GM23338 (cell line): ENCODE measurements at regions not wholly inside any gene's neighbourhood (a gene's known extent, or its start where the extent isn't known, plus 50 kb on each side); places are given as distances from the start of the nearest gene placed in this dataset.

Experiments used
- CREB1 ChIP-seq: fragments of 250-450 bp; sonication (Bioruptor Pico); IDR thresholded peaks from 2 replicates; pipeline ENCODE4 v1.5.0; 2020; ENCODE audit warnings: low read depth, mild to moderate bottlenecking, moderate library complexity
- EZH2 ChIP-seq: fragments of 200-600 bp; sonication (generic); IDR thresholded peaks from one replicate; pipeline ENCODE4 v1.8.0; 2017; ENCODE audit warnings: antibody characterized with exemption, mild to moderate bottlenecking, low read depth; ENCODE audit not compliant: unreplicated experiment
- POLR2AphosphoS5 ChIP-seq: IDR thresholded peaks from 2 replicates; pipeline ENCODE4 v1.6.1; 2016; ENCODE audit warnings: antibody characterized with exemption, low read depth
- STAT1 ChIP-seq: IDR thresholded peaks from one replicate; pipeline ENCODE4 v1.6.1; 2016; ENCODE audit warnings: antibody characterized with exemption; ENCODE audit not compliant: unreplicated experiment
- ZNF331 ChIP-seq: fragments of 250-450 bp; sonication (Bioruptor Pico); IDR thresholded peaks from 2 replicates; pipeline ENCODE4 v1.5.0; 2020; ENCODE audit warnings: low read depth, mild to moderate bottlenecking, moderate library complexity
- TF ChIP-seq, protein P1 (sequence below), 2 experiments: fragments of 200-600 bp in 1 of 2; sonication (generic) in 1 of 2; conservative IDR thresholded peaks; 2 replicates each; pipeline versions ENCODE4 v1.5.1 to v1.6.1; 2016 to 2017; ENCODE audit warnings: antibody characterized with exemption in 2 of 2, low read depth in 2 of 2, mild to moderate bottlenecking in 2 of 2, moderate library complexity in 1 of 2

DNA sequence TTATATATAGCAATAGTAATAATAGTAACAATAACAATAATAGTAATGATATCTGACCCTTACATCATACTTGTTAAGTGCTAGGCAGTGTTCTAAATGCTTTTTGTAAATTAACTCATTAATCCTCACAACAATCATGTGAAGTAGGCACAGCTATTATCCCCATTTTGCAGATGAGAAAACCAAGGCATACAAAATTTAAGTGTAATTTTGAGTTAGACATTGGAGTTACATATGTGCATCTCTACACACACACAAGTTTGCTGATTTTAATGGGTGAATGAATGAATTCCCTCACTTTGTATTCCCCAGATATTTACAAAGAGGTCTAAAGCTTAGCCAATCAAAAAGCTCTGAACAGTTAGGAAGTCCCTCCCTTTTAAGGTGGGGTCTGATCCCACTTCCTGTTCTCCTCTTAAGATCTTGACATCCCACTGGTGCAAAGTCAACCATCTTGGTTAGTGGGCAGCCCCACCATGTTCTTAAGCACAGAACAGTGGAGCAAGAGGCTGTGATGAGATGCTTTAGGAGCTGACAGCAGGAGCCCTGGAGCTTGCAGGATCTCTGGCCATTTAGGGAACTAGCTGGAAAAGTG, 85.3 kb upstream of the FOXP4 start:
- TF ChIP-seq, protein P1, sequence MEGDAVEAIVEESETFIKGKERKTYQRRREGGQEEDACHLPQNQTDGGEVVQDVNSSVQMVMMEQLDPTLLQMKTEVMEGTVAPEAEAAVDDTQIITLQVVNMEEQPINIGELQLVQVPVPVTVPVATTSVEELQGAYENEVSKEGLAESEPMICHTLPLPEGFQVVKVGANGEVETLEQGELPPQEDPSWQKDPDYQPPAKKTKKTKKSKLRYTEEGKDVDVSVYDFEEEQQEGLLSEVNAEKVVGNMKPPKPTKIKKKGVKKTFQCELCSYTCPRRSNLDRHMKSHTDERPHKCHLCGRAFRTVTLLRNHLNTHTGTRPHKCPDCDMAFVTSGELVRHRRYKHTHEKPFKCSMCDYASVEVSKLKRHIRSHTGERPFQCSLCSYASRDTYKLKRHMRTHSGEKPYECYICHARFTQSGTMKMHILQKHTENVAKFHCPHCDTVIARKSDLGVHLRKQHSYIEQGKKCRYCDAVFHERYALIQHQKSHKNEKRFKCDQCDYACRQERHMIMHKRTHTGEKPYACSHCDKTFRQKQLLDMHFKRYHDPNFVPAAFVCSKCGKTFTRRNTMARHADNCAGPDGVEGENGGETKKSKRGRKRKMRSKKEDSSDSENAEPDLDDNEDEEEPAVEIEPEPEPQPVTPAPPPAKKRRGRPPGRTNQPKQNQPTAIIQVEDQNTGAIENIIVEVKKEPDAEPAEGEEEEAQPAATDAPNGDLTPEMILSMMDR (conservative IDR thresholded peaks at IDR 0.05; ENCODE audit: low read depth in 2 of 2) = no peak
- no peak for TF ChIP-seq STAT1
- TF ChIP-seq CREB1 (CRISPR knock-in tag) = no peak
- no peak for TF ChIP-seq POLR2AphosphoS5
- TF ChIP-seq ZNF331 (CRISPR knock-in tag) = no peak
- no peak for TF ChIP-seq EZH2
